Right lobe of liver (tissue), 4 donors: ENCODE measurements at regions not wholly inside any gene's neighbourhood (a gene's known extent, or its start where the extent isn't known, plus 50 kb on each side); places are given as distances from the start of the nearest gene placed in this dataset.
"Not testable (repeated sequence)": the region's sequence is repeated elsewhere in the genome, so short reads cannot be mapped to it uniquely, and the experiment has no call there.

Experiments
- POLR2A ChIP-seq: fragments of 450-650 bp; IDR thresholded peaks from one replicate; pipeline ENCODE4 v1.6.1; 2017; ENCODE audit warnings: antibody characterized with exemption, mild to moderate bottlenecking
- TF ChIP-seq, protein P1 (sequence below), 4 donors: fragments of 200-600 bp in 3 of 4; fragments of 450-650 bp in 1 of 4; IDR thresholded peaks; one replicate each; pipeline versions ENCODE4 v1.5.1 to v1.8.0; 2016 to 2022; ENCODE audit warnings: antibody characterized with exemption in 4 of 4, mild to moderate bottlenecking in 2 of 4
- donor health status: DM: no; HTN: no; CAD: no.
- donor health status: DM: no; HTN: no; CAD: no.
- donor health status: DM: no; HTN: yes; CAD: no.

DNA sequence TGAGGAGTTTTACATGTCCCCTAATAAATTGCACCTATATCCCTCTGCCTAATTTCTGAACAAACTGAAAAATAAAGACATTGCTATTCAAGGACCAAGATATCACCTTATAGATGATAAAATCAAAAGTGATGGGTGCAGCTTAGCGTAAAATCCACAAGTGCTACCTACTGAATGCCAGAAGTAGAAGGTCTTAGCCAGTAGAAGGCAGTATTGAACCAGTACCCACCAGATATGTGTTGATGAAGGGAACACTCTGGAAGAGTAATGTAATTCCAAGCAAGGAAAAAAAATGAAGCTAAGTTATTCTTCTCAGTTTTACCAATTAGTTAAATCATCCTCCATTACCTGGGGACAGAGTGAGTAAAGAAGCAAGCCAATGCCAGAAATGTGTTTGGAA, 516.6 kb upstream of the TGIF2LX start:
- not testable (repeated sequence) for TF ChIP-seq POLR2A
- TF ChIP-seq, protein P1, sequence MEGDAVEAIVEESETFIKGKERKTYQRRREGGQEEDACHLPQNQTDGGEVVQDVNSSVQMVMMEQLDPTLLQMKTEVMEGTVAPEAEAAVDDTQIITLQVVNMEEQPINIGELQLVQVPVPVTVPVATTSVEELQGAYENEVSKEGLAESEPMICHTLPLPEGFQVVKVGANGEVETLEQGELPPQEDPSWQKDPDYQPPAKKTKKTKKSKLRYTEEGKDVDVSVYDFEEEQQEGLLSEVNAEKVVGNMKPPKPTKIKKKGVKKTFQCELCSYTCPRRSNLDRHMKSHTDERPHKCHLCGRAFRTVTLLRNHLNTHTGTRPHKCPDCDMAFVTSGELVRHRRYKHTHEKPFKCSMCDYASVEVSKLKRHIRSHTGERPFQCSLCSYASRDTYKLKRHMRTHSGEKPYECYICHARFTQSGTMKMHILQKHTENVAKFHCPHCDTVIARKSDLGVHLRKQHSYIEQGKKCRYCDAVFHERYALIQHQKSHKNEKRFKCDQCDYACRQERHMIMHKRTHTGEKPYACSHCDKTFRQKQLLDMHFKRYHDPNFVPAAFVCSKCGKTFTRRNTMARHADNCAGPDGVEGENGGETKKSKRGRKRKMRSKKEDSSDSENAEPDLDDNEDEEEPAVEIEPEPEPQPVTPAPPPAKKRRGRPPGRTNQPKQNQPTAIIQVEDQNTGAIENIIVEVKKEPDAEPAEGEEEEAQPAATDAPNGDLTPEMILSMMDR (IDR thresholded peaks at IDR 0.05): not testable (repeated sequence)
